Peyer's patch (tissue), 4 donors: ENCODE measurements at regions not wholly inside any gene's neighbourhood (a gene's known extent, or its start where the extent isn't known, plus 50 kb on each side); places are given as distances from the start of the nearest gene placed in this dataset.

Source experiments
- DNase-seq, 3 donors: peaks; one replicate each; pipeline ENCODE4 v3.0.0-alpha.2; 2017 to 2019
- H3K27ac ChIP-seq, 4 donors: fragments of 200-600 bp; sonication (generic); one replicate each; pipeline ENCODE4 v1.5.1; 2016 to 2019
- H3K27me3 ChIP-seq, 2 donors: fragments of 200-600 bp; sonication (generic); one replicate each; pipeline ENCODE4 v1.5.1; 2019
- H3K36me3 ChIP-seq, 3 donors: fragments of 200-600 bp; sonication (generic); one replicate each; pipeline ENCODE4 v1.5.1; 2016 to 2019
- H3K4me1 ChIP-seq, 4 donors: fragments of 200-600 bp; sonication (generic); one replicate each; pipeline ENCODE4 v1.5.1; 2016 to 2019
- H3K4me3 ChIP-seq, 4 donors: fragments of 200-600 bp; sonication (generic); 1 replicate in 3 of 4; 2 replicates in 1 of 4; pipeline ENCODE4 v1.5.1; 2016 to 2019; ENCODE audit warnings: mild to moderate bottlenecking in 1 of 4
- H3K9me3 ChIP-seq, 4 donors: fragments of 200-600 bp; sonication (generic); one replicate each; pipeline ENCODE4 v1.5.1; 2016 to 2019; ENCODE audit warnings: mild to moderate bottlenecking in 1 of 4
- CTCF ChIP-seq, 6 experiments: fragments of 450-650 bp in 4 of 6; fragments of 200-600 bp in 2 of 6; sonication (generic) in 1 of 6; IDR thresholded peaks; one replicate each; pipeline ENCODE4 v1.5.1; 2017 to 2019; ENCODE audit warnings: antibody characterized with exemption in 6 of 6, mild to moderate bottlenecking in 3 of 6, moderate library complexity in 1 of 6
- POLR2A ChIP-seq, 2 donors: fragments of 450-650 bp; IDR thresholded peaks; one replicate each; pipeline ENCODE4 v1.5.1; 2017; ENCODE audit warnings: antibody characterized with exemption in 2 of 2, mild to moderate bottlenecking in 2 of 2, moderate library complexity in 2 of 2

- Histone ChIP-seq H3K27me3 (no peaks in the 10 kb centered on the region), H3K4me3 (no peak overlapping the region), H3K27ac (no peak overlapping the region), H3K9me3 (no peaks in the 10 kb centered on the region), H3K36me3 (no peaks in the 10 kb centered on the region), H3K4me1 (no peaks in the 10 kb centered on the region)
- DNase-seq = no peak
- no peak for TF ChIP-seq CTCF (IDR thresholded peaks at IDR 0.05)
- TF ChIP-seq POLR2A (IDR thresholded peaks at IDR 0.05) = no peak
Observed at GRCh38 chr12:40614923-40615322, 77.3 kb upstream of the CNTN1 start.

GRCh38 chr12:40615590-40615989, 76.6 kb upstream of the CNTN1 start:
- DNase-seq = no peak
- TF ChIP-seq CTCF (IDR thresholded peaks at IDR 0.05) (no peak), POLR2A (IDR thresholded peaks at IDR 0.05) (no peak)

GRCh38 chr12:40616383-40616915, 75.8 kb upstream of the CNTN1 start:
- no peak for DNase-seq
- H3K27me3 ChIP-seq = no peaks in the 10 kb centered on the region
- no peaks in the 10 kb centered on the region for H3K36me3 ChIP-seq
- H3K9me3 ChIP-seq = no peaks in the 10 kb centered on the region
- no peak for TF ChIP-seq CTCF (IDR thresholded peaks at IDR 0.05)
- TF ChIP-seq POLR2A (IDR thresholded peaks at IDR 0.05) = no peak
- no peaks in the 10 kb centered on the region for H3K4me1 ChIP-seq
- H3K4me3 ChIP-seq = no peak overlapping the region
- H3K27ac ChIP-seq = no peak overlapping the region

More at GRCh38 chr12:40615590-40615989, 76.6 kb upstream of the CNTN1 start:
- Histone ChIP-seq H3K4me3 (no peak overlapping the region), H3K9me3 (no peaks in the 10 kb centered on the region), H3K36me3 (no peaks in the 10 kb centered on the region), H3K27ac (no peak overlapping the region), H3K4me1 (no peaks in the 10 kb centered on the region), H3K27me3 (no peaks in the 10 kb centered on the region)

GRCh38 chr12:40618636-40619035, 73.6 kb upstream of the CNTN1 start:
- Histone ChIP-seq H3K4me3 (no peak overlapping the region), H3K9me3 (no peaks in the 10 kb centered on the region)
- no peak for DNase-seq

GRCh38 chr12:40620564-40621019, 71.6 kb upstream of the CNTN1 start:
- DNase-seq = no peak

More at GRCh38 chr12:40618636-40619035, 73.6 kb upstream of the CNTN1 start:
- Histone ChIP-seq H3K4me1 (no peaks in the 10 kb centered on the region), H3K27me3 (no peaks in the 10 kb centered on the region), H3K36me3 (no peaks in the 10 kb centered on the region), H3K27ac (no peak overlapping the region)
- TF ChIP-seq POLR2A (IDR thresholded peaks at IDR 0.05) (no peak), CTCF (IDR thresholded peaks at IDR 0.05) (no peak)

More at GRCh38 chr12:40620564-40621019, 71.6 kb upstream of the CNTN1 start:
- TF ChIP-seq POLR2A (IDR thresholded peaks at IDR 0.05) = no peak
- no peak for TF ChIP-seq CTCF (IDR thresholded peaks at IDR 0.05)
- no peaks in the 10 kb centered on the region for H3K27me3 ChIP-seq
- no peaks in the 10 kb centered on the region for H3K9me3 ChIP-seq
- no peaks in the 10 kb centered on the region for H3K4me1 ChIP-seq
- H3K4me3 ChIP-seq = no peak overlapping the region
- no peaks in the 10 kb centered on the region for H3K36me3 ChIP-seq
- H3K27ac ChIP-seq = no peak overlapping the region
